GM18505 (cell line): ENCODE measurements at regions not wholly inside any gene's neighbourhood (a gene's known extent, or its start where the extent isn't known, plus 50 kb on each side); places are given as distances from the start of the nearest gene placed in this dataset.
"Not testable (repeated sequence)": the region's sequence is repeated elsewhere in the genome, so short reads cannot be mapped to it uniquely, and the experiment has no call there.

Source experiments
- ATAC-seq: cut with Tn5 transposase; IDR thresholded peaks from one replicate; pipeline ENCODE4 v1.9.1; 2021; ENCODE audit not compliant: unreplicated experiment
- POLR2A ChIP-seq: IDR thresholded peaks from 4 replicates; pipeline ENCODE4 v1.6.1; 2011; ENCODE audit warnings: borderline replicate concordance; ENCODE audit not compliant: insufficient read depth, insufficient read length; ENCODE audit errors: extremely low read depth

GRCh38 chr12:58670623-58671022 is 249.7 kb downstream of the LRIG3 start:
- ATAC-seq, result no peak
- no peak for TF ChIP-seq POLR2A

GRCh38 chr12:58671196-58671595 is 249.1 kb downstream of the LRIG3 start:
- no peak for ATAC-seq
- no peak for TF ChIP-seq POLR2A

- no peak for TF ChIP-seq POLR2A
- ATAC-seq, result no peak
Measured at GRCh38 chr12:58673021-58673420, 247.3 kb downstream of the LRIG3 start.

GRCh38 chr12:58677833-58678232 is 242.5 kb downstream of the LRIG3 start:
- ATAC-seq, result not testable (repeated sequence)

GRCh38 chr12:58678753-58679152 is 241.6 kb downstream of the LRIG3 start:
- no peak for TF ChIP-seq POLR2A

GRCh38 chr12:58681730-58682129 is 238.6 kb downstream of the LRIG3 start:
- no peak for TF ChIP-seq POLR2A

More at GRCh38 chr12:58678753-58679152, 241.6 kb downstream of the LRIG3 start:
- no peak for ATAC-seq

GRCh38 chr12:58695263-58695662 is 225.0 kb downstream of the LRIG3 start:
- TF ChIP-seq POLR2A, result no peak
- ATAC-seq, result no peak

More at GRCh38 chr12:58681730-58682129, 238.6 kb downstream of the LRIG3 start:
- no peak for ATAC-seq

- ATAC-seq, result no peak
- TF ChIP-seq POLR2A, result no peak
Measured at GRCh38 chr12:58701536-58701935, 218.8 kb downstream of the LRIG3 start.

- no peak for ATAC-seq
- TF ChIP-seq POLR2A, result no peak
Measured at GRCh38 chr12:58703866-58704265, 216.4 kb downstream of the LRIG3 start.

- ATAC-seq, result not testable (repeated sequence)
Measured at GRCh38 chr12:58704770-58705169, 215.5 kb downstream of the LRIG3 start.

- ATAC-seq, result no peak
- no peak for TF ChIP-seq POLR2A
Measured at GRCh38 chr12:58710901-58711300, 209.4 kb downstream of the LRIG3 start.

GRCh38 chr12:58711974-58712373 is 208.3 kb downstream of the LRIG3 start:
- ATAC-seq, result no peak
- no peak for TF ChIP-seq POLR2A

GRCh38 chr12:58712976-58713375 is 207.3 kb downstream of the LRIG3 start:
- no peak for TF ChIP-seq POLR2A
- no peak for ATAC-seq

- no peak for ATAC-seq
- no peak for TF ChIP-seq POLR2A
Measured at GRCh38 chr12:58719161-58719560, 201.1 kb downstream of the LRIG3 start.

GRCh38 chr12:58720421-58720820 is 199.9 kb downstream of the LRIG3 start:
- no peak for TF ChIP-seq POLR2A
- ATAC-seq, result no peak
